GM12865 (cell line): ENCODE measurements at regions not wholly inside any gene's neighbourhood (a gene's known extent, or its start where the extent isn't known, plus 50 kb on each side); places are given as distances from the start of the nearest gene placed in this dataset.

Source experiments
- DNase-seq: peaks from one replicate; pipeline ENCODE4 v3.0.0; 2010; ENCODE audit warnings: low read depth
- H3K4me3 ChIP-seq: 2 replicates; pipeline ENCODE4 v1.5.1; 2011; ENCODE audit warnings: mild to moderate bottlenecking, low read depth, low read length, control low read depth
- CTCF ChIP-seq: IDR thresholded peaks from 2 replicates; pipeline ENCODE4 v1.5.1; 2011; ENCODE audit warnings: low read length, control low read depth, low read depth, inconsistent platforms; ENCODE audit not compliant: insufficient read depth; ENCODE audit errors: missing control alignments

- no peak overlapping the region for H3K4me3 ChIP-seq
- DNase-seq: no peak
- TF ChIP-seq CTCF: no peak
These were observed 301.2 kb downstream of the PSAT1 start for GRCh38 chr9:78598120-78598519.

- no peak for DNase-seq
- H3K4me3 ChIP-seq: no peak overlapping the region
- TF ChIP-seq CTCF: no peak
These were observed 303.0 kb downstream of the PSAT1 start for GRCh38 chr9:78599926-78600325.

- TF ChIP-seq CTCF: peak; percentile 65
- H3K4me3 ChIP-seq: no peak overlapping the region
- peak; percentile 44 for DNase-seq
These were observed 305.1 kb downstream of the PSAT1 start for GRCh38 chr9:78601957-78602565.

GRCh38 chr9:78605041-78606000 lies 308.4 kb downstream of the PSAT1 start:
- no peak for TF ChIP-seq CTCF
- no peak for DNase-seq
- H3K4me3 ChIP-seq: no peak overlapping the region

GRCh38 chr9:78606001-78606379 lies 309.1 kb downstream of the PSAT1 start:
- no peak overlapping the region for H3K4me3 ChIP-seq
- no peak for TF ChIP-seq CTCF
- no peak for DNase-seq

GRCh38 chr9:78607853-78608252 lies 310.9 kb downstream of the PSAT1 start:
- no peak overlapping the region for H3K4me3 ChIP-seq
- no peak for DNase-seq

More at GRCh38 chr9:78607853-78608252, 310.9 kb downstream of the PSAT1 start:
- no peak for TF ChIP-seq CTCF
